ENCODE measurements at regions not wholly inside any gene's neighbourhood (a gene's known extent, or its start where the extent isn't known, plus 50 kb on each side); places are given as distances from the start of the nearest gene placed in this dataset.

DNA sequence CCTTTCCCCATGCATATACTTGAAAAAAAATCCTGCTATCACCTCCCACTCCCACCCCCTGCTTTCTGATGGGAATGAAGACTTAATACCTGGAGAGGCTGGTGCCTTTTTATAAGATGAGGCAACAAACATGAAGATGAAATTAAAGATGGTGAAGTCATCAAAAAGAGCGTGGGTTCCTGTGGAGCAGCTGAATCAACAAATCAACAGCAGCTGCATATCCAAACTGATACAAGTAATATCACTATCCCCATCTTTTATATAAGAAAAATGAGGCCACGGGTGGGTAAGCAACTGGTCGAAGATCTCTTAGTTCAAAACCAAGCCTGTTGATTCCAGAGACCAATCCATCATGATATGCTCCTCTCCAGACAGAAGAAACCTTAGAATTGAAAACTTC is 268.5 kb downstream of the ENC1 start:
- DNase-seq = no peak

DNA sequence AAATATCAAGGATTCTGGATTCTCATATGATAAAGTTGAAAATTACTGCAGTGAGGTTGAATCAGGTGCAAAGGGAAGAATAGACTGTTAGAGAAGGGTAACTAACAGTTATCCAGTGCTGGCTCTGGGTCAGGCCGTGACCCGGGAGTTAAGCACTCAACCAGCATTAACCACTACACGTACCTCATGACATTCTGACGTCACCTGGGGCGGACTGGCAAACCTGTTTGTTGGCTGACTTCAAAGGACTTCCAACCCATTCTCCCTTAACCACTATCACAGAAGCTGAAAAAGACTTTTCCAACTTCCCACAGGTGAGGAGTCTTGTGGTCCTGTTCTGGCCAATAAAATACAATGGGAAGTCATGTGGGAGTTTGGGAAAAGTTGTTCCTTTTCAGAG is 268.9 kb downstream of the ENC1 start:
- no peak for DNase-seq

DNA sequence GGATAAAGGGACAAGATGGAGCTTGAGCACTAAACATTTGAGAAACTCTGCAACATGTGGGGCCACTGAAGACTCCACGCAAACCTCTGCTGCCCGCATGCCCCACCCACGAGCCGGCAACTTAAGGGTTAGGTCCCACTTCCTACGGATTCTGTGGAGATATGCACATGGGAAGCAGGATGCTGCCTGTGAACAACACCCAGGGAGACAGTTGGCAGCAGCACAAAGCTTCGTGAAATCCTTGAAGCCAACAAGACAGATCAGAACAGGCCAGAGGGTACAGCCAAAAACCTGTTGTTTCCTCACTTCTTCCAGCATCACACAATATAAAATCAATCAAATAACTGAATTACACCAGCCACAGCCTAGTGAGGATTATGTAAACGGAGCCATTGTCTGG is 270.4 kb downstream of the ENC1 start:
- DNase-seq = no peak

DNA sequence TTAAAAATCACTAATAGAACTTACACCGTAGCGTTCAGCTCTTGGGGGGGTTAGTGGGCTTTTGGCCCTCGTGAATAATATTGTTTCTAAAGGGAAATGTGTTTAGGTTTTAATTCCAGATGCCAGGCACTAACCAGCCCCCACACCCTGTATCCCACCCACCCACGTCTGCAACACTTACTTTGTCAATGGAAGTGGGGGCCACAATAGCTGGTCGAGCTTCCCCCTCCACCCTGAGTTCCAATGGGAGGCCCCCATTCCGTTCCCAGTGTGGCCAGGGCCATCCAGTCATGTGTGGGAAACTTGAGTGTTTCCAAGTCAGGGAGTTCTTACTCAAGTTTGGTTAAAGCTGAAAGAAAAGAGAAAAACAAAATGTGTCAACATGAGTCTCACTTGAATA is 271.4 kb downstream of the ENC1 start:
- DNase-seq = no peak

DNA sequence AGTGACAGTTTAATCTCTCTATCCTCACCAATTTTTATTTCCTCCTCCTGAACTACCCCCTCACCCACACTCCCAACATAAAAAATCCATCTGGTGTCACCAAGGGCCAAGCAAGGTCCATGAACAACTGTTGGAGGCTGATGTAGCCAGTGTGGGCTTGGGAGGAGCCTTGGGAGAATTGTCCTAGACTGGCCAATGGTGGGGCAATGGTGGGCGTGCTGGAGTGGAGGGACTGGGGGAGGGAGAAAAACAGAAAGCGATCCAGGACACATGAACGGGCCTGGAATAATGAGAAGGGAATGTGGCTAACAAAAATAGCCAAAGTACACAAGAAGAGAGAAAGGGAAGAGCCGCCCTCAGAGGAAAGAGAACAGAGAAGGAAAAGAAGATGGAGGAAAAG is 272.6 kb downstream of the ENC1 start:
- DNase-seq = no peak

DNA sequence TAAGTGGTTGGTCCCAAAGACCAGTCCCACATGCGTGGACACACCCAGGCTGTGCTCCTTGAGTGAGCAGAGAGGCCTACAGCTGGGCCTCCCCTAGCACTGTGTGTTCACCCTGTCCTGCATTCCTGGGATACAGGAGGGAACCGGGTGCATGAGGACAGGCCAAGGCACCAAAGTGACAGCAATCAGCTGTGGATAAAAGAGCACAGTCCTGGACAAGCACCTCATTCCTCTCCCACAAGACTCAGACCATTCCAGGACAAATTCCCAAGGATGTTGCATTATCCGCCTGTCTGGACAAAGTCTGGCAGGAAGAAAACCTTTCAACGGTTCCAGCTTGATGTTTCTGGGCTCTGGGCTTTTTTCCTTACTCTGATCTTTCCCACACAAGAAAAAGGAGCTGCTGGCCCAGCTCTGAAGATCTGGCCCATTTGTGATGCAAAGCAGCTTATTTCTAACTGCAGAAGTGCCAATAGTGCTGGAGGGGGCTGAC is 273.2 kb downstream of the ENC1 start:
- no peak for DNase-seq

DNA sequence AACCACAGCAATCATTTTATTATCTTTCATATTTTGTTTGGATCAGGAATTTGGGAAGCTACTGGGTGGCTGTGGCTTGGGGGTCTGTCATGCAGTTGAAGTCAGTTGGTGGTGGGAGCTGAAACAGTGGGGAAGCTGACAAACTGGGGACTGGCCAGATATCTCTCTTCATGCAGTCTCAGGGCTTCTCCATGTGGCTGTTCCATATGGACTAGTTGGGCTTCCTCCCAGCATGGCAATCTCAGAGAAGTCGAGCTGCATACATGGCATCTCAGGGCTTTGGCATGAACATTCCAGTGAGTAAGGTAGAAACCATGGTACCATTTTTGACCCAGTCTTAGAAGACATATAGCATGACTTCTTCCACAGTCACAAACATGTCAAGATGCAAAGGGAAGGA is 274.8 kb downstream of the ENC1 start:
- no peak for DNase-seq

DNA sequence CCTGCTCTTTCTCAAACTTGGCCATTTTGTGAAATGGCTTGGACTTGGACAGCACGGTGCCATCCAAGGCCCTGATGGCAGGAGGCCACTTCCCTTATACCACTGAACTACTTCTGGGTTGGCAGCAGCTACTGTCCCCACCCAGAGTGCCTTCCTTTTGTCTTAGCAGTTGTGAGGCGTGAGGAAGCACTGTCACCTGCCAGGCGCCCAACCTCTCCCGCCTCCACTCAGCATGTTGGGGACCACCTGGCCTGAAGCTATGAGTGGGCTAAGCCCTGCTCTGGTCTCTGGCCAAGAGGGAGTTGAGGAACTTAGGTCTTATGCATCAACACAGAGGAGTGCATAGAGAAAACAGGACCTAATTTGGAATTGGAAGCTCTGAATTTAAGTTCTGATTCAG is 276.0 kb downstream of the ENC1 start:
- no peak for DNase-seq

DNA sequence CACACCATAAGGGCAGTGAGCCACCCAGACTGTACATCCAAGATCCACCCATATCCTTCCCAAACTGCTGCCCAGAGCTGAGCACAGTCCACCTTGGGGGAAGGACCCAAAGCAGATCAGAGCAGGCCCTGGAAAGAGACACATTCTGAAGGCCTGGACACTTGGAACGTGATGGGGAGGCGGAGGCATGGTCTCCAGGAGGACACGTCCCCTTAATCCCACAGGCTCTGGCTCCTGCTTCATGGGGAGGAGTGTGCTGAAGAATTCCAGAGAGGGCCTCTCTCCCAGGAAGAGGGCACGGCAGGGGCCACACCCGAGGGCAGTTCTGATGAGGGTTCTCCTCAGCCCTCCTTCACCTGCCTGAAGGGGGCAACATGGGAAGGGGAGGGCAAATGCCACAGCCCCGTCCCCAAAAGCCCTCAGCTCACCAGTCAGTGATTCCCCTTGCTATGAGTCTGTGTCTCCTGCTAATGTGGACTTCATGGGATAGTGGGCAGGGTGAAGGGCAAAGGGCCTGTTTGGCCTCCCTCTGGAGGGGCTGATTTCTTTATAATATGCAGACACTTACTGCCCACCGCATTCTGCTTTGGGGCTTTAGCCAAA is 276.8 kb downstream of the ENC1 start:
- DNase-seq = no peak

DNA sequence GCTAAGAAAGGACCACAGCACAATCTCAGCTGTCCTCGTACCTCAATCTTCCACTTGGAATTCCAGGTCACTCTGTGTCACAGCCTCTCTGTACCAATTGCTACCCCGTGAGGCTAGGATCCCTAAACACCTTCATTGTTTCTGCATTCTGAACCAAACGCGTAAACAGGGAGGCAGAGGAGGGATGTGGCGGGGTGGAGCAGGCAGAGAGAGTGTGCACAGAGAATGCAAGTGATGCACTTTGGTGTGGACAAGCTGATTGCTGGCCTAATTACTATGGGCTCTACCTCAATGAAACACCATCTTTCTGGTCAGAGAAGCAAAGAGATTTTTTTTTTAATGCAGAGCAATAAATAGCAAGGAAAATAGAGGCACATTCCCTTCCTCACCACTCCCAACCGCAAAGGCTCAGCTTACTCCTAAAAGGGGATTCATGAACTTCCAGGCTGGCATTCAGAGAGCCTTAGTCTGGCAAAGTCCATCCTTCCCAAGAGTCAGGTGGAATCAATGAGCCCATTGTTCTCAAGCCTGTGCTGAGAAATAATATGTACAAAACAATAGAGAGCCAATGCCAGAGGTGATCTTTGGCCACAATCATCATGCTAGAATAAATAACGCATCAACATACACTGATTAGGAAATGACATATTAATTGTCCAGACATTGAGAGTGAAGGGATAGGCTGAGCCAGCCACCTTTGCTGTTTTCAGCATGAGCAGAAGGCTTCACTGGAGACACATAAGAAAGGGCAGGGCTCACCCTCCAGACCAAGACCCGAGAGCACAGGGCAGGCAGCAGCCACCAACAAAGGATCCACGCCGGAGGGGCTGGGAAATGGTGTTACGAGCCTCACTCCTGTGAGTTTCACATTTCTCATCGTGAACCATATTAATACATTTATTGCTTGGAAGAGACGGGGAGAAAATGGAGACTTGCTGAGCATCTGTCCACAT is 278.8 kb downstream of the ENC1 start:
- no peak for DNase-seq

DNA sequence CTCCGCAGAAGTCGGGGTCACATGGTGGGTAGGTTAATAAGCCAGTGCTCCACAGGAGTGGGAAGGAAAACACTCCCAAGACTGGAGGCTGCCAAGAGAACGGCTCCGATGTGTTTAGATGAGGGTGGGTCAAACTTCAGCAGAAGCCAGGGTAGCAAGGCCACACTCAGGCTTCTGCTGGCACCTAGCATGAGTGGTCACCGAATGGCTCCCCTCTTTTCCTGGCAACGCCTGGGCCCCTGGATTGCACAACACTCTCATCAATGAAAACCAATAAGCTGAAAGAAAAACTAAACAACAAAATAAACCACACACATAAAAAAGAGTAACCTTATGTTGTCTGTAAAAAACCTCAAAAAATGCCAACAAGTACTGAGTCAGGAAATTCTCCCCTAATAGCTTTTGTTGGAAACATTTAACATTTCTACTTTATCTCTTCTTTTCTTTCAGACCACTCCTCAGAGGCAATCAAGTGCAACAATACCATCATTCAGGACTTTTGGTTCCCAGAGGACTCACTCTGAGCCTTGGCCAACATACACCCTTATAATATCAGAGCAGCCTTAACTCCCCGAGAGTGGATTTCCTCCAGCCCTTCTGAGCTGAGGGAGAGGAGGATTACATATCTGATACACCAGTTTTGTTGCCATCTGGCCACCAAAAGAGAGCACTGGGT is 279.9 kb downstream of the ENC1 start:
- DNase-seq = no peak

DNA sequence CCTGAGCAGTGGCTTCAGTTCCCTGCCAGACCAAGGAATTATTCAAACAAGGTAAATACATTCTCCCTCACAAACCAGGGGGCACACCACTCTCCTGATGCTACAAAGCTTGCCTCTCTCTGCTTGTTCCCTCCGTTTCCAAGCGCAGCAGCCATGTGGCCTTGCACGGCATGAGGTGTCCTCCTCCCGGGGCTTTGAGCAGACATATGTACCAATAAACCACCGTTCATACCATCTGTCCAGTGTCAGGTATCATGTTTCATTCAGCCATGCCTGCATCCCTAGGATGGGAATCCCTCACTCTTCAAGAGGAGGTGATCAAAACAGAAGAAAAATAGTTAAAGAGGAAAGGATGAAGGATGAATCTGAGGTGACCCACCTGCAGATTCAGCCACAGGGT is 282.7 kb downstream of the ENC1 start:
- DNase-seq = no peak

DNA sequence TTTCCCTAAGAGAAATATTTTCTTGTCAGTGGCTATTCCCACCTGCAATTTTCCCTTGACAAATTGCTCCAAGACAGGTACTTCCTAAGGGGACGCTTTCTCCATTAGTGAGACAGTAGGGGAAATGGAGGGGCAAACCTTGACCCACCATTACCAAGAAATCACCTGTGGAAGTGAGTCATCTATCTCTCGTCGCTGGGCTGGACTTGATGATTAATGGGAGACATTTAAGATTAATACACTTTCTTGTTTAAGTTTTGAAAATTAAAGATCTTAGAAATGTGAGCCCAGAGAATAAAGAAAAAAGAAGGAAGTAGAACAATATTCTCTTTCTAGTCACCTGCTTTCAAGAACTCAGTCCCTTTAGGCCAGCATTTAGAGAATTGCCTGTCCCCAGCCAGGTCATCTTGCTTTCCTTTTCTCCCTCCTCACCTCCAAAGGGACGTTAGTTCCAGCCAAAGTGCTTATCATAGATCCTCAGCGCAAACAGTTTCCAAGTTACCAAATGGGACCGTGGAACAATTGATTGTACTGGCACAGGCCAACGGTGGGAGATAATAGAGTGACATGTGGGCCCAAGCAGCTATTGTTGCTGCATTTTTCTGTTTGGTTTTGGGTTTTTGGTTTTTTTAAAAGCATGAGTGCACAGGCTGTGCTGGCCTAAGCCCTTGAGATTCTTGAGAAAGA is 284.4 kb downstream of the ENC1 start:
- no peak for DNase-seq

DNA sequence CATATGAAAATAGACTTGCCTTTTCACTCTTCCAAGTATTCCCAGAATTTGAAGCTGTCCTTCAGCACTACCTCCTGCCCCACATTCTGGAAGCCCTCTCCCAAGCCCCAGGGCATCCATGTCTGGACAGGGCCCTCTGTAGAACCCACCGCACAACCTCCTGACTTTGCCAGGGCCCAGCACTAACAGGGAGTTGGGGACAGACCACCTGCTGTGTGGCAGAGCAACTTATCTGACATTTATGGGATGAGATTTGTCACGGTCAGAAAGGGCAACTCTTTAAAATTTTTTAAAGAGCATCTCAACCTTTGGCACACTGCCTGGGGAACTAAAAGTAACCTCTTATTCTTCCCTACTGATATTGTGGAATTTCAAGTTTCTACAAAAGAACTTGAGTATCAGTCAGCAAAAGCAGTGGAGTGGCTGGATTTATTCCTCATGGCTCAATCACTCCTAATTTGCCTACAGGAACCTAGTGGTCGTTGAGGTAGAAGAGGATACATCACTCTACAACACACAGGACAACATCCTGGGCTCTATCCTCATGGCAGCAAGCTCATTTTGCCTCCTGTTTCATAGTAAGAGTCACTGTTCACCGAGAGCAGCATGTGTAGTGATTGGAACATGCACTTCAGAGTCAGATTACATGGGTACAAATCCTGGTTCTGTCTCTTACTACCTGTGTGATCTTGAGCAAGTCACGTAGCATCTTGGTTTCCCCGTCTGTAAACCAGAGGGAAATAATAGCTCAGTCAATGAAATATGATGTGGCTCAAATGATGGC is 285.3 kb downstream of the ENC1 start:
- no peak for DNase-seq

DNA sequence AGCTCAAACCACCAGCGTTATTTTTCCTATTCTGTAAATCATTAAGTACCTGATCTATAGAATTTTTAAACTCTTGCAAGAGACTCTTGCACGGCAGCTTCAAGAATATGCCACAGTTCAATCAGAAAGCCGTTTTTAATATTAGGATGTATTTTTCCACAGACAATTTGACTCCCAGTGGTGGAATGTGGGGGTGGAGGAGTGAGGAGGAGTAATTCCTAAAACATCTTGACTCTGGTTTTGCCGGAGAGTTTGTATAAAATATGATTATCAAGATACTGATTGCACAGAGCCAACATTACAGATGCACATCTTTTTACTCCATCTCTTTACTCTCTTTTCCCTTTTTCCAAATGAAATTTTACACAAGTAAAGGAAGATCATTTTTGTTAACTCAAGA is 288.3 kb downstream of the ENC1 start:
- no peak for DNase-seq

DNA sequence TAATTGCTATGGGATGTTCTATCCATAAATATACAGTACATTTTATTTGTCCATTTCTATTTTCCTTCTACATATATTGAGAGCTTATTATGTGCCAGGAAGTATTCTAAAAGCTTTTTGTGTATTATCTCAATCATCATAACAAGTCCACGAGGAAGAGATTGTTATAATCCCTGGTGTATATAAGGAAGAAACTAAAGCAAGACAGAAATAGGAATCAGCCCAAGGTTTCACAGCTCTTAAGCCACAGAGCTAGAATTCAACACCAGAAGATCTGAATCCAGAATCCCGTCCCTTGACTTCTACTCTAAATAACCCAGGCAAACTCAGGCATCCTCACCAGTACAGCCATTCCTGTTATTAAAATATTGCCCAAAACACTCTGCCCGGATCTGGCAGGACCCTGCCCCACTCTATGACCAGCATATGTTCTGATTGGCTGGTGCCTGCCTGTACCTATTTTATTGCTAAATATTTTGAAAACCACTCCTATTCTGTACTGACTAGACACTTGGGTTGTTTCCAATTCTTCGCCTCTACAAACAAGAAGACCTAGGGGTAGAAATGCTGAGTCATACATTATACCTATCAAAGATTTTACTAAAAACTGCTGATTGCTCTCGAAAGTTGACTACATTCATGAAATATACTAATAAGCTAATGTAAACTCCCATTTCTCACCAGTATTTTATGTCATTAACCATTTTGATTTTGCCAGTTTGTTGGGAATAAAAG is 297.4 kb downstream of the ENC1 start:
- DNase-seq = no peak

DNA sequence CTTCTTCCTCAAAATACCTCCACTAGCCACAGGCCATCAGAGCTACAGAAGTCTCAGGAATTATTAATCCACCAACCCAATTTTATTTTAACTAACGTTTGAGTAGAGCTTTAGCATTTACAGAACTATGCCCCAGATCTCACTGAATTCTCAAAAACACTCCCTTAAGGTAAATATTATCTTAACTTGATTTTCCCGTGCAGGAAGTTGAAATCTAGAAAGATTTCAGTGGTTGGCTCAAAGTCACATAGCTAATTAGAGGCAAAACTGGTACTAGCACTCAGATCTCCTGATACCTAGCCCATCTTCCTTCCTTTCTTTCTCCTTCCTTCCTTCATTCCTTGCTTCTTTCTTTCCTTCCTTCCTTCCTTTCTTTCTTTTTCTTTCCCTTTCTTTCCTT is 298.3 kb downstream of the ENC1 start:
- no peak for DNase-seq

DNA sequence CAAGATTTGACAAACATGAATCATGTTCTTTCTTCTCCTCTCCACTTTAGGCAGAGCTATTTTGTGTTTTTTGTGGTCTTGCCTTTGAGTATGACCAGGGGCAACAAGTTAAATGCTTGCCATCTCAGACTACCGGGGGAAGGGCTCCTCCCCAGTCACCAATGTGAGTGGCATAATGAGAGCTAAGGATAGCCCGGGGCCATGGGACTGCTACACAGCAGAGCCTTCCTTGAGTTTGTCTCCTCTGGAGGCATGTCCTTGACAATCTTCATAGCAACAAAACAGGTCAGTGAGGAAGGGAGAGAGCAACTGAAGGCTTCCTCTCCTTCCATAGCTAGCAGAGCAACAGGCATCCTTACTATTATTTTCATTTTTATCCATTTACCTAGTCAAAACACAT is 299.3 kb downstream of the ENC1 start:
- DNase-seq = no peak

DNA sequence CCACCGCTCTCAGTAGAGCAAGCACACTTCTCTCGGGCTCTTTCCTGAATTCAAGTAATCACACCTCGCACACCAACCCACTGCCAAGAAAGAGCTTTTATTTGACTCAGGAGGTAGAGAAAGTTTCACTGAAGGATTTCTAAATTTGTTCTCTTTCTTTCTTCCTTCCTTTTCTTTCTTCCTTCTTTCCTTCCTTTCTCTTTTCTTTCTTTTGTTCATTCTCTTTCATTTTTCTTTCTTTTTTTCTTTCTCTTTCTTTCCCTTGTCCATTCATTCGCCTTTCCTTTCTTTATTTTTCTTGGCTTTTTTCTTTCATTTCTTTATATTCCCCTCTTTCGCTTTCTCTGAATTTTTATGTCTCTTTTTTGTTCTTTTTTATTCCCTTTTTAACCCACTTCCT is 300.1 kb downstream of the ENC1 start:
- DNase-seq = no peak

DNA sequence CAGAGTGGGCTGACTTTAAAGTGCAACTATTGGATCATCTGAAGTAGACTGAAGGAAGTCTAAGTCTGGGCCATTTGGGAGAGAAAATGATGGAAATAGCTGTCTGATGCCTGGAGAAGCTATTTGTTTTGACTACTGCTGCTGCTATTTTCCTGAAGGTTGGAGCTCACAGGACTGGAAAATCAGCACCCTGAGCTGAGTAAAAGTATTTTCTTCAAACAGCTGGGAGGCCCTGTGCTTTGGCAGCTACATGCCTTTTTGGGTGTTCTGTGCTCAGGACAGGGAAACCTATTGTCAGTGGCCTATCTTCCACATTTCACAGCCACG is 302.6 kb downstream of the ENC1 start:
- no peak for DNase-seq

DNA sequence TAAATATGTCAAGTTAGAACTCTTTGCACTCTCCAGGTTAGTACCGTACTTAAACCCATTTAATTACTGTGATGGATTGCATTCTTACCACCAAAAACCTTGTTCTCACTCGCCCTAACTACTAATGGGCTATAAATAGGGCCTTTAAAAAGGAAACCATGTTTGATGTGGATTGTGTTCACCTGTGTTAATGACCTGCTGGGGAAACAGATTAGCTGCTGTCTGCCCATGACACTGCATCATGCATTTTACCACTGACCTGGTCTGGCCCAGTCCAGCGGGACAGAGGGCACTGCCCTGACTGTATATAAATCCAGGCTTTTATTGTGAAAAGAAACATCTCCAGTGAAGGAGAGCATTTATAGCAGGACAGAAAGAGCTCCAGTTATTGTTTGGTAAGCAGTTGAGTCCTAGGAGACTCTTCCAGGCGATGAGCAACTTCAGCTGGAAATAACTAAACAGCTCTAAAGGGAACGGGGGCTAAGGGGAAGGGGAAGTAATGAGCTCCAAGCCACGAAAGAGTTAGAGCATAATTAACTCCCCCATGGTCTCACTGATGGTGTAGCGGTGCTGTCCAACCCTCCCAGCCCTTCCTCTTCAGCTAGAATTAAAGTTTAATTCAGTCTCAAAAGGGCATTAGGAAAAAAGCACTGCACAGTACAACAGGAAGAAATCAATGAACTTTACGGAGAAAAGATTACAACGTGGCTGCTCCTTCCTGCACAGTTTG is 303.1 kb downstream of the ENC1 start:
- no peak for DNase-seq

All from stimulated activated CD4-positive, alpha-beta T cell treated with anti-CD3 and anti-CD28 coated beads, Interleukin-4, amount 100 ng/mL, for 1 hour (primary cell).